Endothelial cell of umbilical vein (primary cell): ENCODE measurements at regions not wholly inside any gene's neighbourhood (a gene's known extent, or its start where the extent isn't known, plus 50 kb on each side); places are given as distances from the start of the nearest gene placed in this dataset.

Source experiments
- BruUV-seq: library from RNA; stranded (reverse); fragments of 400-500 nt; replicated peaks from 2 replicates; lab custom pipeline; 2021; lab: Mats Ljungman, UMichigan
- CTCF ChIA-PET: fragments of 300-600, 350-600 bp; sonication (Branson Sonifier 250); formaldehyde crosslinking; loops from one replicate; lab custom pipeline; 2021; ENCODE audit warnings: antibody characterized with exemption, inconsistent platforms; lab: Charles Lee
- POLR2A ChIA-PET: fragments of 300-600, 350-600 bp; sonication (Branson Sonifier 250); formaldehyde crosslinking; loops from one replicate; lab custom pipeline; 2021; ENCODE audit warnings: antibody characterized with exemption, inconsistent platforms; lab: Charles Lee
- DNase-seq: peaks from one replicate; pipeline ENCODE4 v3.0.0-alpha.2; 2011; ENCODE audit warnings: low read depth, low spot score
- FAIRE-seq: peaks from 2 replicates; lab custom pipeline; 2011; peaks lifted over from hg19 to GRCh38; lab: Jason Lieb, UNC
- H2AFZ ChIP-seq: 2 replicates; pipeline ENCODE4 v1.6.0; 2012; ENCODE audit warnings: low read depth, low read length, control low read depth, inconsistent platforms
- H3K27ac ChIP-seq: 2 replicates; pipeline ENCODE4 v1.5.1; 2011; ENCODE audit warnings: low read depth, mild to moderate bottlenecking, control low read depth, low read length, moderate library complexity; ENCODE audit not compliant: insufficient read depth
- H3K27me3 ChIP-seq, 2 experiments: 2 replicates each; pipeline versions ENCODE4 v1.6.0 to v1.6.1; 2011; ENCODE audit warnings: low read length in 2 of 2, mixed read lengths in 1 of 2; ENCODE audit not compliant: control insufficient read depth in 2 of 2, insufficient read depth in 2 of 2
- H3K36me3 ChIP-seq, 2 experiments: 2 replicates in 1 of 2; 3 replicates in 1 of 2; pipeline ENCODE4 v1.5.1; 2011; ENCODE audit warnings: low read length in 2 of 2, mild to moderate bottlenecking in 1 of 2, moderate library complexity in 1 of 2; ENCODE audit not compliant: control insufficient read depth in 2 of 2, insufficient read depth in 2 of 2; ENCODE audit errors: extremely low read depth in 1 of 2
- H3K4me1 ChIP-seq: 3 replicates; pipeline ENCODE4 v1.5.1; 2011; ENCODE audit warnings: mild to moderate bottlenecking, low read length; ENCODE audit not compliant: control insufficient read depth, insufficient read depth; ENCODE audit errors: extremely low read depth
- H3K4me2 ChIP-seq: 2 replicates; pipeline ENCODE4 v1.6.1; 2011; ENCODE audit warnings: low read length, control low read depth, mixed read lengths; ENCODE audit not compliant: insufficient read depth
- H3K4me3 ChIP-seq, 3 experiments: fragments of 200-600 bp in 1 of 3; sonication (generic), shearing (Covaris generic) in 1 of 3; replicated peaks in 1 of 3; 2 replicates each; pipeline ENCODE4 v1.5.1; 2011 to 2016; ENCODE audit warnings: control low read depth in 3 of 3, low read length in 3 of 3, mild to moderate bottlenecking in 2 of 3, inconsistent platforms in 1 of 3, low read depth in 1 of 3, moderate library complexity in 1 of 3; ENCODE audit not compliant: insufficient read depth in 1 of 3
- H3K79me2 ChIP-seq: 2 replicates; pipeline ENCODE4 v1.6.0; 2012; ENCODE audit warnings: low read length, inconsistent platforms; ENCODE audit not compliant: control insufficient read depth, insufficient read depth
- H3K9ac ChIP-seq: replicated peaks from 2 replicates; pipeline ENCODE3; 2011; ENCODE audit warnings: low read length, control low read depth; ENCODE audit not compliant: insufficient read depth; ENCODE audit errors: extremely low read depth
- H3K9me1 ChIP-seq: replicated peaks from 3 replicates; pipeline ENCODE4 v1.6.0; 2011; ENCODE audit warnings: mild to moderate bottlenecking, low read length; ENCODE audit not compliant: control insufficient read depth, insufficient read depth; ENCODE audit errors: extremely low read depth
- H3K9me3 ChIP-seq: replicated peaks from 2 replicates; pipeline ENCODE4 v1.5.1; 2012; ENCODE audit warnings: low read length, inconsistent platforms; ENCODE audit not compliant: control insufficient read depth, insufficient read depth
- H4K20me1 ChIP-seq: replicated peaks from 2 replicates; pipeline ENCODE3; 2011; ENCODE audit warnings: mild to moderate bottlenecking, low read length; ENCODE audit not compliant: control insufficient read depth, insufficient read depth; ENCODE audit errors: extremely low read depth
- EZH2 ChIP-seq: IDR thresholded peaks from 2 replicates; pipeline ENCODE4 v1.6.1; 2012; ENCODE audit warnings: borderline replicate concordance, low read depth, mild to moderate bottlenecking, moderate library complexity, low read length, inconsistent platforms; ENCODE audit not compliant: severe bottlenecking
- FOS ChIP-seq: IDR thresholded peaks from 2 replicates; pipeline ENCODE4 v1.6.1; 2011; ENCODE audit warnings: mild to moderate bottlenecking, low read length, moderate library complexity, borderline replicate concordance; ENCODE audit not compliant: insufficient read depth
- GATA2 ChIP-seq: IDR thresholded peaks from 2 replicates; pipeline ENCODE4 v1.7.0; 2011; ENCODE audit warnings: low read depth, mild to moderate bottlenecking, moderate library complexity, mixed read lengths, low read length; ENCODE audit not compliant: insufficient read length, insufficient read depth
- JUN ChIP-seq: IDR thresholded peaks from 2 replicates; pipeline ENCODE4 v1.6.1; 2011; ENCODE audit warnings: borderline replicate concordance, low read depth; ENCODE audit not compliant: insufficient read length, insufficient read depth
- MYC ChIP-seq: IDR thresholded peaks from one replicate; pipeline ENCODE4 v1.6.1; 2011; ENCODE audit warnings: mild to moderate bottlenecking, low read depth, low read length
- POLR2A ChIP-seq: IDR thresholded peaks from 2 replicates; pipeline ENCODE4 v1.6.1; 2012; ENCODE audit warnings: low read depth, mild to moderate bottlenecking, control low read depth, low read length
- POLR2AphosphoS5 ChIP-seq: IDR thresholded peaks from 2 replicates; pipeline ENCODE4 v1.6.1; 2012; ENCODE audit warnings: low read depth, mild to moderate bottlenecking, control low read depth, low read length, moderate library complexity; ENCODE audit not compliant: insufficient read depth
- dilution Hi-C: fragments of 300-500 bp; cut with MboI; formaldehyde crosslinking; loops from one replicate; pipeline ENCODE4 v1.15.0; 2019; ENCODE audit warnings: low sequenced_read_pairs; ENCODE audit not compliant: extremely low pct_ligation_motif_present
- intact Hi-C: fragments of 100-400 bp; cut with micrococcal nuclease; formaldehyde crosslinking; loops from one replicate; pipeline ENCODE4 v1.10.0; 2022
- TF ChIP-seq, protein P1 (sequence below), 2 donors: IDR thresholded peaks; 1 replicate in 1 of 2; 2 replicates in 1 of 2; pipeline ENCODE4 v1.5.1; 2011; ENCODE audit warnings: low read length in 2 of 2, mild to moderate bottlenecking in 2 of 2, moderate library complexity in 2 of 2, control low read depth in 1 of 2, inconsistent platforms in 1 of 2, low read depth in 1 of 2; ENCODE audit not compliant: insufficient read depth in 1 of 2; ENCODE audit errors: extremely low read depth in 1 of 2
- TF ChIP-seq, protein P2 (sequence below): IDR thresholded peaks from 2 replicates; pipeline ENCODE4 v1.6.1; 2011; ENCODE audit not compliant: insufficient read depth, insufficient read length

DNA sequence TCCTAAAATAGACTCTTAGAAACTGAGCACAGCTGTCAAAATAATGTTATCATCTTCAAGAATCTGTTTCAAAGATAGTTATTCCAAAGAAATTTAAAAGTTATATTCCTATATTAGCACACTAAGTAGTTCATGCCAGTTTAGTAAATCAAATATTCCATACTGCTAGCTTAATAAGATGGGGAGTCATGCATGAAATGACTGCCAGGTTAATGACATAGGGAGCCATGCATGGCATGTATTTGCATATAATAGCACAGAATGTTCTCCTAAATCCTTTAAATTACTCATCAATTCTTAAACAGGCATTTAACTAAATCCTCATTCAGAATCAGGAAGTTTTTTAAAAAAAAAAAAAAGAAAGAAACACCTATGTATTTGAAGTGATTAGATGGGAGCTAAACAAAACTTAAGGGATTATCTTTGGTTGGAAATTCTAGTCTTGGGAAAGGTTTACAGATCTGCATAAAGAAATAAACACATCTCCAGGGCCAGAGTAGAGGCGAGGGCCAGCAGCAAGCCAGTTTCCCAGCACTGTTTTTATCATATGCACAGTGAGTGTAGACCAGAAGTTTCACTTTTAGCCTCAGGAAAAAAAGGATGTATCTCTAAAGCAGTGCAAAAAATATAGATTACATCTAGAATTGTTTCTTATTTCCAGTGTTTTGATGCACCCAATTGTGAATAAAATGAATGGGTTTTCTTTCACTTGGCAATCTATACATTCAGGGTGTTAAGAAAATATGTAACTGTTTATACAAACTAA lies 366.4 kb upstream of the AGTR1 start:
- no peak overlapping the region for H3K4me3 ChIP-seq
- no peak overlapping the region for H3K9ac ChIP-seq
- no peaks in the 10 kb centered on the region for H4K20me1 ChIP-seq
- dilution Hi-C loops, result no loop called here
- no peaks in the 10 kb centered on the region for H3K9me3 ChIP-seq
- no peaks in the 10 kb centered on the region for H3K27me3 ChIP-seq
- H3K4me1 ChIP-seq, result no peaks in the 10 kb centered on the region
- ChIA-PET POLR2A (no interaction called here), CTCF (no interaction called here)
- H3K27ac ChIP-seq, result no peak overlapping the region
- DNase-seq, result no peak
- no TSS peak for BruUV-seq
- no peak for TF ChIP-seq FOS
- no peak for TF ChIP-seq JUN
- TF ChIP-seq POLR2AphosphoS5, result no peak
- no peak for TF ChIP-seq MYC
- TF ChIP-seq POLR2A, result no peak
- TF ChIP-seq EZH2, result no peak
- no peak for TF ChIP-seq GATA2
- TF ChIP-seq, protein P1, sequence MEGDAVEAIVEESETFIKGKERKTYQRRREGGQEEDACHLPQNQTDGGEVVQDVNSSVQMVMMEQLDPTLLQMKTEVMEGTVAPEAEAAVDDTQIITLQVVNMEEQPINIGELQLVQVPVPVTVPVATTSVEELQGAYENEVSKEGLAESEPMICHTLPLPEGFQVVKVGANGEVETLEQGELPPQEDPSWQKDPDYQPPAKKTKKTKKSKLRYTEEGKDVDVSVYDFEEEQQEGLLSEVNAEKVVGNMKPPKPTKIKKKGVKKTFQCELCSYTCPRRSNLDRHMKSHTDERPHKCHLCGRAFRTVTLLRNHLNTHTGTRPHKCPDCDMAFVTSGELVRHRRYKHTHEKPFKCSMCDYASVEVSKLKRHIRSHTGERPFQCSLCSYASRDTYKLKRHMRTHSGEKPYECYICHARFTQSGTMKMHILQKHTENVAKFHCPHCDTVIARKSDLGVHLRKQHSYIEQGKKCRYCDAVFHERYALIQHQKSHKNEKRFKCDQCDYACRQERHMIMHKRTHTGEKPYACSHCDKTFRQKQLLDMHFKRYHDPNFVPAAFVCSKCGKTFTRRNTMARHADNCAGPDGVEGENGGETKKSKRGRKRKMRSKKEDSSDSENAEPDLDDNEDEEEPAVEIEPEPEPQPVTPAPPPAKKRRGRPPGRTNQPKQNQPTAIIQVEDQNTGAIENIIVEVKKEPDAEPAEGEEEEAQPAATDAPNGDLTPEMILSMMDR (IDR thresholded peaks at IDR 0.05; ENCODE audit: extremely low read depth in 1 of 2, insufficient read depth in 1 of 2, low read depth in 1 of 2, low read length in 2 of 2), result no peak
- TF ChIP-seq, protein P2, sequence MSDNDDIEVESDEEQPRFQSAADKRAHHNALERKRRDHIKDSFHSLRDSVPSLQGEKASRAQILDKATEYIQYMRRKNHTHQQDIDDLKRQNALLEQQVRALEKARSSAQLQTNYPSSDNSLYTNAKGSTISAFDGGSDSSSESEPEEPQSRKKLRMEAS, result no peak
- no peaks in the 10 kb centered on the region for H3K36me3 ChIP-seq
- no peaks in the 10 kb centered on the region for H3K79me2 ChIP-seq
- no peaks in the 10 kb centered on the region for H3K9me1 ChIP-seq
- H3K4me2 ChIP-seq, result no peak overlapping the region
- intact Hi-C loops, result no loop called here
- no peak for FAIRE-seq
- no peak overlapping the region for H2AFZ ChIP-seq
